OCI-LY3 (cell line): ENCODE measurements at regions not wholly inside any gene's neighbourhood (a gene's known extent, or its start where the extent isn't known, plus 50 kb on each side); places are given as distances from the start of the nearest gene placed in this dataset.
"Not testable (repeated sequence)": the region's sequence is repeated elsewhere in the genome, so short reads cannot be mapped to it uniquely, and the experiment has no call there.

ENCODE experiments used
- H2AFZ ChIP-seq: fragments of 200-600, 300-600 bp; shearing (Covaris generic); 2 replicates; pipeline ENCODE4 v1.6.0; 2014; ENCODE audit warnings: antibody characterized with exemption, low read depth, low read length
- H3K27ac ChIP-seq: fragments of 200-600, 300-600 bp; sonication (generic); 2 replicates; pipeline ENCODE4 v1.5.1; 2014; ENCODE audit warnings: mild to moderate bottlenecking, low read length, moderate library complexity, mixed read lengths
- H3K27me3 ChIP-seq: fragments of 200-600, 300-600 bp; sonication (generic); 2 replicates; pipeline ENCODE4 v1.6.1; 2014; ENCODE audit warnings: low read depth, low read length, mixed read lengths
- H3K36me3 ChIP-seq: fragments of 200-600, 300-600 bp; sonication (generic); replicated peaks from 2 replicates; pipeline ENCODE3; 2014; ENCODE audit warnings: low read depth, low read length, mixed read lengths
- H3K4me1 ChIP-seq: fragments of 300-600, 200-600 bp; sonication (generic); 2 replicates; pipeline ENCODE4 v1.6.1; 2014; ENCODE audit warnings: low read length, mixed read lengths
- H3K4me2 ChIP-seq: fragments of 200-600, 300-600 bp; sonication (generic); 2 replicates; pipeline ENCODE4 v1.6.1; 2014; ENCODE audit warnings: low read length, mixed read lengths
- H3K4me3 ChIP-seq: fragments of 300-600, 200-600 bp; sonication (generic); 2 replicates; pipeline ENCODE4 v1.5.1; 2014; ENCODE audit warnings: antibody characterized with exemption, mild to moderate bottlenecking, low read length, moderate library complexity
- H3K79me2 ChIP-seq: fragments of 300-600, 200-600 bp; shearing (Covaris generic); 2 replicates; pipeline ENCODE4 v1.6.1; 2014; ENCODE audit warnings: mild to moderate bottlenecking, low read length, mixed read lengths
- H3K9ac ChIP-seq: fragments of 300-600, 200-600 bp; shearing (Covaris generic); 2 replicates; pipeline ENCODE4 v1.6.0; 2014; ENCODE audit warnings: mild to moderate bottlenecking, low read length, moderate library complexity
- H3K9me3 ChIP-seq: fragments of 200-600, 300-600 bp; shearing (Covaris generic); 2 replicates; pipeline ENCODE4 v1.6.1; 2014; ENCODE audit warnings: low read length, mixed read lengths; ENCODE audit not compliant: insufficient read depth
- H4K20me1 ChIP-seq: fragments of 200-600, 300-600 bp; sonication (generic); 2 replicates; pipeline ENCODE4 v1.6.1; 2016; ENCODE audit warnings: low read length, mixed read lengths; ENCODE audit not compliant: insufficient read depth
- EZH2phosphoT487 ChIP-seq: fragments of 200-600 bp; shearing (Covaris generic); IDR thresholded peaks from 2 replicates; pipeline ENCODE4 v1.6.1; 2018; ENCODE audit warnings: antibody characterized with exemption, mixed run types, low read depth
- TF ChIP-seq, protein P1 (sequence below): fragments of 200-600, 300-600 bp; sonication (generic); IDR thresholded peaks from 2 replicates; pipeline ENCODE4 v1.5.1; 2014; ENCODE audit warnings: antibody characterized with exemption, low read length, low read depth

- H3K4me3 ChIP-seq = no peak overlapping the region
- H3K9ac ChIP-seq = no peak overlapping the region
- no peak for TF ChIP-seq EZH2phosphoT487
- TF ChIP-seq, protein P1, sequence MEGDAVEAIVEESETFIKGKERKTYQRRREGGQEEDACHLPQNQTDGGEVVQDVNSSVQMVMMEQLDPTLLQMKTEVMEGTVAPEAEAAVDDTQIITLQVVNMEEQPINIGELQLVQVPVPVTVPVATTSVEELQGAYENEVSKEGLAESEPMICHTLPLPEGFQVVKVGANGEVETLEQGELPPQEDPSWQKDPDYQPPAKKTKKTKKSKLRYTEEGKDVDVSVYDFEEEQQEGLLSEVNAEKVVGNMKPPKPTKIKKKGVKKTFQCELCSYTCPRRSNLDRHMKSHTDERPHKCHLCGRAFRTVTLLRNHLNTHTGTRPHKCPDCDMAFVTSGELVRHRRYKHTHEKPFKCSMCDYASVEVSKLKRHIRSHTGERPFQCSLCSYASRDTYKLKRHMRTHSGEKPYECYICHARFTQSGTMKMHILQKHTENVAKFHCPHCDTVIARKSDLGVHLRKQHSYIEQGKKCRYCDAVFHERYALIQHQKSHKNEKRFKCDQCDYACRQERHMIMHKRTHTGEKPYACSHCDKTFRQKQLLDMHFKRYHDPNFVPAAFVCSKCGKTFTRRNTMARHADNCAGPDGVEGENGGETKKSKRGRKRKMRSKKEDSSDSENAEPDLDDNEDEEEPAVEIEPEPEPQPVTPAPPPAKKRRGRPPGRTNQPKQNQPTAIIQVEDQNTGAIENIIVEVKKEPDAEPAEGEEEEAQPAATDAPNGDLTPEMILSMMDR = no peak
- H3K27me3 ChIP-seq = no peaks in the 10 kb centered on the region
- no peaks in the 10 kb centered on the region for H4K20me1 ChIP-seq
- no peaks in the 10 kb centered on the region for H3K79me2 ChIP-seq
- no peak overlapping the region for H3K27ac ChIP-seq
- H3K4me2 ChIP-seq = no peak overlapping the region
- H3K4me1 ChIP-seq = no peaks in the 10 kb centered on the region
- no peaks in the 10 kb centered on the region for H3K36me3 ChIP-seq
- no peaks in the 10 kb centered on the region; the same call in 1 of the 2 replicates for H3K9me3 ChIP-seq
- no peak overlapping the region for H2AFZ ChIP-seq
These were observed 111.1 kb upstream of the VGLL3 start for GRCh38 chr3:87101861-87102625.

DNA sequence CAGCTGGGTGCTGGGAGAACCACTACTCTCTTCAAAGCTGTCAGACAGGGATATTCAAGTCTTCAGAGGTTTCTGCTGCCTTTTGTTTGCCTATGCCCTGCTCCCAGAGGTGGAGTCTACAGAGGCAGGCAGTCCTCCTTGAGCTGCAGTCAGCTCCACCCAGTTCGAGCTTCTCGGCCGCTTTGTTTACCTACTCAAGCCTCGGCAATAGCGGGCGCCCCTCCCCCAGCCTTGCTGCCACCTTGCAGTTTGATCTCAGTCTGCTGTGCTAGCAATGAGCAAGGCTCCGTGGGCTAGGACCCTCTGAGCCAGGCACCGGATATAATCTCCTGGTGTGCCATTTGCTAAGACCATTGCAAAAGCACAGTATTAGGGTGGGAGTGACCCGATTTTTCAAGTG lies 106.8 kb upstream of the VGLL3 start:
- H3K36me3 ChIP-seq, H3K4me1 ChIP-seq: not testable (repeated sequence)

DNA sequence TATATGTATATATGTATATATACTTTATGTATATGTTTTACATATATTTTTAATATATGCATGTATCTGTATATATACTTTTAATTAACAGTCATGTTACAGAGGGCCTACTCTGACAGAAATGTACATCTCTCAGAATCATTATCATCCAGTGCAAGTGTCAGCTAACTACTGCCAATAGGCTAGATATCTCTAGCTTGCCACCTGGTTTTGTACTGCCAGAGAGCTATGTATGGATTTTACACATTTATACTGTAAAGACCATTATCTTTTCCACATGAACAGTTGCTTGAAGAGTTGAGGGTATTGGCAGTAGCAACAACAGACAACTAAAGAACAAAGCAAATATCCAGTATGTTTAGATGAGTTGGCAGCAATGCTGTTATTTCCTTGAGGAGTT lies 99.7 kb upstream of the VGLL3 start:
- TF ChIP-seq, protein P1 = no peak
- no peak for TF ChIP-seq EZH2phosphoT487
- Histone ChIP-seq H3K9me3 (no peaks in the 10 kb centered on the region), H3K27ac (no peak overlapping the region), H3K4me2 (no peak overlapping the region), H3K27me3 (no peaks in the 10 kb centered on the region), H3K9ac (no peak overlapping the region), H3K4me3 (no peak overlapping the region), H3K36me3 (no peaks in the 10 kb centered on the region), H3K79me2 (no peaks in the 10 kb centered on the region), H4K20me1 (no peaks in the 10 kb centered on the region), H3K4me1 (no peaks in the 10 kb centered on the region), H2AFZ (no peak overlapping the region)

More for the DNA sequence above, 106.8 kb upstream of the VGLL3 start:
- H3K27ac ChIP-seq, H3K9me3 ChIP-seq, H3K4me3 ChIP-seq, H3K4me2 ChIP-seq, H3K79me2 ChIP-seq, H4K20me1 ChIP-seq, H2AFZ ChIP-seq, H3K27me3 ChIP-seq, H3K9ac ChIP-seq: not testable (repeated sequence)

- no peaks in the 10 kb centered on the region for H4K20me1 ChIP-seq
These were observed 98.3 kb upstream of the VGLL3 start for GRCh38 chr3:87088993-87089841.

More at GRCh38 chr3:87088993-87089841, 98.3 kb upstream of the VGLL3 start:
- no peak overlapping the region for H3K4me3 ChIP-seq
- no peaks in the 10 kb centered on the region for H3K27me3 ChIP-seq
- H3K4me1 ChIP-seq = no peaks in the 10 kb centered on the region
- H3K9me3 ChIP-seq = no peaks in the 10 kb centered on the region
- H3K4me2 ChIP-seq = no peak overlapping the region
- no peak overlapping the region for H3K9ac ChIP-seq
- no peaks in the 10 kb centered on the region for H3K79me2 ChIP-seq
- no peak overlapping the region for H3K27ac ChIP-seq
- no peak overlapping the region for H2AFZ ChIP-seq
- TF ChIP-seq, protein P1 = no peak
- TF ChIP-seq EZH2phosphoT487 = no peak
- H3K36me3 ChIP-seq = no peaks in the 10 kb centered on the region
